H1 (cell line): ENCODE measurements at regions not wholly inside any gene's neighbourhood (a gene's known extent, or its start where the extent isn't known, plus 50 kb on each side); places are given as distances from the start of the nearest gene placed in this dataset.

ENCODE experiments used
- CTCF ChIA-PET: fragments of 300-600 bp; sonication (Branson Sonifier 250); formaldehyde crosslinking; loops from one replicate; lab custom pipeline; 2021; ENCODE audit not compliant: partially characterized antibody; lab: Charles Lee
- POLR2A ChIA-PET: fragments of 300-600 bp; sonication (Branson Sonifier 250); formaldehyde crosslinking; loops from one replicate; lab custom pipeline; 2021; ENCODE audit warnings: inconsistent platforms; ENCODE audit not compliant: partially characterized antibody; lab: Charles Lee
- DNase-seq, 2 experiments: peaks; one replicate each; pipeline versions ENCODE4 v3.0.0 to v3.0.0-alpha.2; 2010 to 2022; ENCODE audit warnings: low spot score in 2 of 2, low read depth in 1 of 2, mixed read lengths in 1 of 2
- FAIRE-seq: peaks from 2 replicates; lab custom pipeline; 2011; peaks lifted over from hg19 to GRCh38; lab: Jason Lieb, UNC
- H2AFZ ChIP-seq: 2 replicates; pipeline ENCODE4 v1.8.1; 2012; ENCODE audit warnings: low read length, inconsistent platforms
- H2AK5ac ChIP-seq: 2 replicates; pipeline ENCODE4 v1.6.1; 2013; ENCODE audit warnings: low read depth, low read length
- H2BK120ac ChIP-seq: replicated peaks from 2 replicates; pipeline ENCODE3; 2013; ENCODE audit warnings: low read depth, low read length, inconsistent platforms
- H2BK12ac ChIP-seq: 2 replicates; pipeline ENCODE4 v1.6.1; 2013; ENCODE audit warnings: low read depth, low read length
- H2BK15ac ChIP-seq: 2 replicates; pipeline ENCODE4 v1.6.1; 2013; ENCODE audit warnings: low read length
- H2BK20ac ChIP-seq: 2 replicates; pipeline ENCODE4 v1.6.1; 2013; ENCODE audit warnings: low read length
- H2BK5ac ChIP-seq: 2 replicates; pipeline ENCODE4 v1.6.1; 2013; ENCODE audit warnings: low read depth, low read length
- H3K14ac ChIP-seq: 2 replicates; pipeline ENCODE4 v1.6.1; 2013; ENCODE audit warnings: inconsistent platforms; ENCODE audit not compliant: insufficient read length
- H3K18ac ChIP-seq: 2 replicates; pipeline ENCODE4 v1.6.1; 2013; ENCODE audit warnings: low read length; ENCODE audit errors: extremely low read depth
- H3K23ac ChIP-seq: 2 replicates; pipeline ENCODE4 v1.6.1; 2013; ENCODE audit warnings: inconsistent platforms; ENCODE audit not compliant: insufficient read length
- H3K23me2 ChIP-seq: 2 replicates; pipeline ENCODE4 v1.6.1; 2013; ENCODE audit warnings: low read depth, low read length
- H3K27ac ChIP-seq: 2 replicates; pipeline ENCODE4 v1.6.1; 2011; ENCODE audit warnings: low read depth, low read length, inconsistent platforms
- H3K27me3 ChIP-seq, 4 experiments: replicated peaks in 1 of 4; 1 replicate in 1 of 4; 2 replicates in 3 of 4; pipeline versions ENCODE4 v1.6.1 to v1.8.1; 2011 to 2013; ENCODE audit warnings: low read length in 3 of 4, mild to moderate bottlenecking in 3 of 4, inconsistent platforms in 2 of 4, mixed read lengths in 2 of 4, moderate library complexity in 1 of 4; ENCODE audit not compliant: control insufficient read depth in 3 of 4, insufficient read depth in 3 of 4; ENCODE audit errors: extremely low read depth in 1 of 4
- H3K36me3 ChIP-seq, 4 experiments: 2 replicates each; pipeline versions ENCODE4 v1.6.1 to v1.8.1; 2011 to 2013; ENCODE audit warnings: mild to moderate bottlenecking in 4 of 4, low read length in 3 of 4, moderate library complexity in 2 of 4, control low read depth in 1 of 4, inconsistent platforms in 1 of 4; ENCODE audit not compliant: insufficient read depth in 4 of 4, control insufficient read depth in 2 of 4
- H3K4ac ChIP-seq: replicated peaks from 2 replicates; pipeline ENCODE3; 2013; ENCODE audit warnings: low read length, low read depth, mixed read lengths, inconsistent platforms; ENCODE audit not compliant: insufficient read length
- H3K4me1 ChIP-seq, 4 experiments: replicated peaks in 1 of 4; 1 replicate in 1 of 4; 2 replicates in 3 of 4; pipeline versions ENCODE4 v1.6.1 to v1.8.1; 2011 to 2013; ENCODE audit warnings: low read length in 3 of 4, inconsistent platforms in 2 of 4, mixed read lengths in 1 of 4; ENCODE audit not compliant: insufficient read depth in 4 of 4, control insufficient read depth in 3 of 4
- H3K4me2 ChIP-seq, 2 experiments: 2 replicates each; pipeline versions ENCODE4 v1.6.1 to v1.8.1; 2011 to 2013; ENCODE audit warnings: low read depth in 2 of 2, low read length in 2 of 2, control low read depth in 1 of 2, inconsistent platforms in 1 of 2, mild to moderate bottlenecking in 1 of 2; ENCODE audit not compliant: insufficient read depth in 1 of 2
- H3K4me3 ChIP-seq, 4 experiments: fragments of 200-600, 300-600 bp in 1 of 4; sonication (generic), shearing (Covaris generic), sonication (Bioruptor Twin) in 1 of 4; 2 replicates each; pipeline versions ENCODE4 v1.5.1 to v1.8.1; 2011 to 2016; ENCODE audit warnings: low read length in 4 of 4, low read depth in 3 of 4, control low read depth in 2 of 4, inconsistent platforms in 2 of 4, mild to moderate bottlenecking in 2 of 4, mixed read lengths in 1 of 4, moderate library complexity in 1 of 4; ENCODE audit not compliant: insufficient read depth in 2 of 4; ENCODE audit errors: extremely low read depth in 1 of 4
- H3K56ac ChIP-seq: replicated peaks from 2 replicates; pipeline ENCODE3; 2013; ENCODE audit warnings: low read depth, mild to moderate bottlenecking, mixed read lengths, low read length, inconsistent platforms; ENCODE audit not compliant: insufficient read length
- H3K79me1 ChIP-seq: 2 replicates; pipeline ENCODE4 v1.6.1; 2013; ENCODE audit warnings: low read depth, low read length, control low read depth
- H3K79me2 ChIP-seq, 2 experiments: 2 replicates each; pipeline versions ENCODE4 v1.6.1 to v1.8.1; 2012 to 2013; ENCODE audit warnings: low read length in 2 of 2, mild to moderate bottlenecking in 2 of 2, inconsistent platforms in 1 of 2; ENCODE audit not compliant: insufficient read depth in 2 of 2, control insufficient read depth in 1 of 2
- H3K9ac ChIP-seq, 4 experiments: replicated peaks in 1 of 4; 1 replicate in 1 of 4; 2 replicates in 3 of 4; pipeline versions ENCODE4 v1.6.1 to v1.8.1; 2011 to 2013; ENCODE audit warnings: low read depth in 3 of 4, low read length in 3 of 4, control low read depth in 2 of 4, mild to moderate bottlenecking in 2 of 4, moderate library complexity in 2 of 4, inconsistent platforms in 1 of 4; ENCODE audit errors: extremely low read depth in 1 of 4
- H3K9me3 ChIP-seq, 2 experiments: 2 replicates each; pipeline versions ENCODE4 v1.6.1 to v1.8.1; 2012 to 2013; ENCODE audit warnings: mild to moderate bottlenecking in 2 of 2, moderate library complexity in 2 of 2, control low read depth in 1 of 2, inconsistent platforms in 1 of 2, low read depth in 1 of 2, low read length in 1 of 2, mixed read lengths in 1 of 2; ENCODE audit not compliant: insufficient read depth in 2 of 2
- H4K20me1 ChIP-seq, 2 experiments: replicated peaks in 1 of 2; 2 replicates each; pipeline versions ENCODE3 to v1.8.1; 2011 to 2013; ENCODE audit warnings: inconsistent platforms in 2 of 2, low read length in 2 of 2, mild to moderate bottlenecking in 1 of 2; ENCODE audit not compliant: insufficient read depth in 2 of 2, control insufficient read depth in 1 of 2
- H4K5ac ChIP-seq: 2 replicates; pipeline ENCODE4 v1.6.1; 2013; ENCODE audit warnings: low read length, low read depth, mixed read lengths, inconsistent platforms; ENCODE audit not compliant: insufficient read length
- H4K8ac ChIP-seq: 2 replicates; pipeline ENCODE4 v1.8.0; 2013; ENCODE audit warnings: mild to moderate bottlenecking, moderate library complexity, low read length, inconsistent platforms; ENCODE audit not compliant: insufficient read depth; ENCODE audit errors: extremely low read depth
- H4K91ac ChIP-seq: replicated peaks from 2 replicates; pipeline ENCODE3; 2013; ENCODE audit warnings: low read length, mixed read lengths, inconsistent platforms; ENCODE audit not compliant: insufficient read length
- CEBPB ChIP-seq: IDR thresholded peaks from 2 replicates; pipeline ENCODE4 v1.6.1; 2012; ENCODE audit warnings: low read depth, low read length
- SIRT6 ChIP-seq: IDR thresholded peaks from one replicate; pipeline ENCODE4 v1.7.1; 2012; ENCODE audit warnings: low read length, inconsistent platforms
- WGBS, 2 experiments: shearing (Covaris generic) in 1 of 2; methylation state at CpG; one replicate each; pipeline versions ENCODE4 v1.1.6 to v1.1.7; 2013 to 2015; ENCODE audit warnings: low lambda C conversion rate in 2 of 2, mixed read lengths in 2 of 2, inconsistent platforms in 1 of 2, low coverage in 1 of 2, missing lambda C conversion rate in 1 of 2; ENCODE audit not compliant: insufficient replicate concordance in 2 of 2, insufficient coverage in 1 of 2, insufficient read length in 1 of 2; ENCODE audit errors: extremely low coverage in 1 of 2, missing lambda C conversion rate in 1 of 2; 5-methylcytosine and 5-hydroxymethylcytosine counted together

DNA sequence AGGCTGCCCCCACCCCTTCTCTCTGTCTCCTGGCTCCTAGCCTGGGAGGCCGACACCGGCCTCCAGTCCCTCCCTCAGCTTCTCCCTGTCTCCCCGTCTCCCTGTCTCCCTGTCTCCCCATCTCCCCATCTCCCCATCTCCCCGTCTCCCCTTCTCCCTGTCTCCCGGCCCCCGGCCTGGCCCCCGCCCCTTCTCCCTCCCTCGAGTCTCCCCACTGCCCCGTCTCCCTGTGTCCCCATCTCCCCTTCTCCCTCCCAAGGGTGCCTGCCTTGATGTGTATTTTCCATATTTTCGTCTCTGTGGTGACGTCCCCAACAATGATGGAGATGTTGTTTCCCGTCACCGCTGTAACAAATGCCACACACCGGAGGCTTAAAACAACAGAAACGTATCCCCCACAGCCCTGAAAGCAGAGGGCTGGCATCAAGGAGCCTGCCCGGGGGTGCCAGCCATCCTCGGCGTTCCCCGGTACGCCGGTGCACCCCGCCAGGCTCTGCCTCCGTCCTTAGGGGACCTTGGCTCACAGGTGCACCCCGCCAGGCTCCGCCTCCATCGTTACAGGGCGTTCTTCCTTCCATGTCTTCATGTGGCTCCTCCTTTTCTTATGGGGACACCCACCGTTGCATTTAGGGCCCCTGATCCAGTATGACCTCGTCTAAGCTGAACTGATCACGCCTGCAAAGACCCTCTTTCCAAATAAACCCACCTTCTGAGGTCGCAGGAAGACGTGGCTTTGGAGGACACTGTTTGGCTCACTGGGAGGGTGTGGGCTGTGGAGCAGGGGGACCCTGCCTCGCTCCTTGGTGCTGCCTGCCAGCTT, 151.6 kb downstream of the NPIPB11 start:
- Histone ChIP-seq H3K27ac (no peak overlapping the region), H3K4me2 (no peak overlapping the region), H4K5ac (no peak overlapping the region), H3K4me3 (no peak overlapping the region), H3K56ac (no peak overlapping the region), H3K18ac (no peak overlapping the region), H2BK20ac (no peak overlapping the region), H2BK12ac (no peak overlapping the region), H3K27me3 (no peaks in the 10 kb centered on the region), H3K4ac (no peak overlapping the region), H4K91ac (no peak overlapping the region), H3K23ac (no peak overlapping the region), H3K4me1 (peaks cover 0 to 11% (median 3%) of the 10 kb centered on the region in 4 experiments; a peak in 5 of 7 replicates), H3K79me2 (no peaks in the 10 kb centered on the region), H2BK5ac (no peak overlapping the region), H4K20me1 (peaks cover 0 to 3% of the 10 kb centered on the region in 2 experiments), H2BK15ac (no peak overlapping the region), H3K79me1 (no peaks in the 10 kb centered on the region), H2AFZ (no peak overlapping the region), H3K9me3 (no peaks in the 10 kb centered on the region; a peak in 1 of 4 replicates), H4K8ac (no peak overlapping the region; the same call in 1 of the 2 replicates), H3K23me2 (no peaks in the 10 kb centered on the region), H2AK5ac (no peak overlapping the region), H3K9ac (no peak overlapping the region), H3K36me3 (no peaks in the 10 kb centered on the region), H3K14ac (no peak overlapping the region), H2BK120ac (no peak overlapping the region)
- FAIRE-seq, result no peak
- CTCF ChIA-PET, result no interaction called here
- 93% methylated on average over 19 of the region's 33 CpGs; no CpG with 5 or more reads in 1 of the 2 experiments for WGBS, 2 experiments
- POLR2A ChIA-PET, result no interaction called here
- no peak for DNase-seq
- TF ChIP-seq SIRT6 (no peak), CEBPB (no peak)
